SK-N-SH (cell line): ENCODE measurements at regions not wholly inside any gene's neighbourhood (a gene's known extent, or its start where the extent isn't known, plus 50 kb on each side); places are given as distances from the start of the nearest gene placed in this dataset.

ENCODE experiments used
- EP300 ChIP-seq, 2 experiments: IDR thresholded peaks; 2 replicates each; pipeline versions ENCODE4 v1.4.0 to v1.6.1; 2012; ENCODE audit warnings: borderline replicate concordance in 1 of 2, low read depth in 1 of 2, low read length in 1 of 2
- EZH2phosphoT487 ChIP-seq: fragments of 200-600 bp; sonication (generic); IDR thresholded peaks from 2 replicates; pipeline ENCODE4 v1.6.1; 2017; ENCODE audit warnings: low read depth, mixed run types, mild to moderate bottlenecking, antibody characterized with exemption, moderate library complexity, borderline replicate concordance
- FOSL2 ChIP-seq: IDR thresholded peaks from 2 replicates; pipeline ENCODE4 v1.4.0; 2012; ENCODE audit warnings: low read depth, mild to moderate bottlenecking, moderate library complexity, borderline replicate concordance
- POLR2AphosphoS5 ChIP-seq: IDR thresholded peaks from 2 replicates; pipeline ENCODE4 v1.6.1; 2012; ENCODE audit warnings: low read depth, low read length
- RAD21 ChIP-seq: IDR thresholded peaks from 2 replicates; pipeline ENCODE4 v1.6.1; 2012; ENCODE audit warnings: mild to moderate bottlenecking, low read length
- TAF1 ChIP-seq: IDR thresholded peaks from 2 replicates; pipeline ENCODE4 v1.6.1; 2012; ENCODE audit warnings: low read depth, mild to moderate bottlenecking, low read length, moderate library complexity, borderline replicate concordance
- TEAD4 ChIP-seq: IDR thresholded peaks from 2 replicates; pipeline ENCODE4 v1.4.0; 2012; ENCODE audit warnings: mild to moderate bottlenecking, borderline replicate concordance; ENCODE audit not compliant: insufficient read depth
- YY1 ChIP-seq: IDR thresholded peaks from 2 replicates; pipeline ENCODE4 v1.4.0; 2012; ENCODE audit warnings: low read depth, mild to moderate bottlenecking
- TF ChIP-seq, protein P1 (sequence below): fragments of 200-600 bp; sonication (generic); IDR thresholded peaks from 2 replicates; pipeline ENCODE4 v1.6.1; 2017; ENCODE audit warnings: antibody characterized with exemption, mild to moderate bottlenecking, moderate library complexity
- TF ChIP-seq, protein P2 (sequence below): IDR thresholded peaks from 2 replicates; pipeline ENCODE4 v1.6.1; 2012; ENCODE audit warnings: mild to moderate bottlenecking, low read depth, low read length, moderate library complexity

DNA sequence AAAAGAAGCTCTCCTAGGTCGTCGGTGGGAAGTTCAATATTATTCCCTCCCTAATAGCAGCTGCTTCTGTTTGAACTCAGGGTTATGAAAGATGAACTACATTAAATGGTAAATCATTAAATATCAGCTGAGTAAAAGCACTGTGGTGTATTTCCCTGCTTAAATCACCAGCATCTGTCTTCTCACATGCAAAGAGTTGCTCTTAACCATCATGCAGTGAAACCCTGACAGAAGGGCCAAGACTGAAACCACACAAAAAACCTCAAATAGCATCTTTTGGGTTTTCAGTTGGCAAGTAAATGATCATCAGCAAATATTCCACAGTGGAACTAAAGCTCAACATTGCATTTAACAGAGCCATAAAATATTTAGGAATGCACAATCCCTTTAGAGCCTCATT, 380.0 kb upstream of the ADGRL2 start:
- TF ChIP-seq, protein P1, sequence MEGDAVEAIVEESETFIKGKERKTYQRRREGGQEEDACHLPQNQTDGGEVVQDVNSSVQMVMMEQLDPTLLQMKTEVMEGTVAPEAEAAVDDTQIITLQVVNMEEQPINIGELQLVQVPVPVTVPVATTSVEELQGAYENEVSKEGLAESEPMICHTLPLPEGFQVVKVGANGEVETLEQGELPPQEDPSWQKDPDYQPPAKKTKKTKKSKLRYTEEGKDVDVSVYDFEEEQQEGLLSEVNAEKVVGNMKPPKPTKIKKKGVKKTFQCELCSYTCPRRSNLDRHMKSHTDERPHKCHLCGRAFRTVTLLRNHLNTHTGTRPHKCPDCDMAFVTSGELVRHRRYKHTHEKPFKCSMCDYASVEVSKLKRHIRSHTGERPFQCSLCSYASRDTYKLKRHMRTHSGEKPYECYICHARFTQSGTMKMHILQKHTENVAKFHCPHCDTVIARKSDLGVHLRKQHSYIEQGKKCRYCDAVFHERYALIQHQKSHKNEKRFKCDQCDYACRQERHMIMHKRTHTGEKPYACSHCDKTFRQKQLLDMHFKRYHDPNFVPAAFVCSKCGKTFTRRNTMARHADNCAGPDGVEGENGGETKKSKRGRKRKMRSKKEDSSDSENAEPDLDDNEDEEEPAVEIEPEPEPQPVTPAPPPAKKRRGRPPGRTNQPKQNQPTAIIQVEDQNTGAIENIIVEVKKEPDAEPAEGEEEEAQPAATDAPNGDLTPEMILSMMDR: no peak
- TF ChIP-seq POLR2AphosphoS5 (no peak), YY1 (no peak), FOSL2 (no peak), EP300 (IDR thresholded peaks at IDR 0.05; ENCODE audit: borderline replicate concordance in 1 of 2, low read depth in 1 of 2, low read length in 1 of 2) (no peak), RAD21 (no peak), TEAD4 (no peak), TAF1 (no peak), EZH2phosphoT487 (no peak)
- TF ChIP-seq, protein P2, sequence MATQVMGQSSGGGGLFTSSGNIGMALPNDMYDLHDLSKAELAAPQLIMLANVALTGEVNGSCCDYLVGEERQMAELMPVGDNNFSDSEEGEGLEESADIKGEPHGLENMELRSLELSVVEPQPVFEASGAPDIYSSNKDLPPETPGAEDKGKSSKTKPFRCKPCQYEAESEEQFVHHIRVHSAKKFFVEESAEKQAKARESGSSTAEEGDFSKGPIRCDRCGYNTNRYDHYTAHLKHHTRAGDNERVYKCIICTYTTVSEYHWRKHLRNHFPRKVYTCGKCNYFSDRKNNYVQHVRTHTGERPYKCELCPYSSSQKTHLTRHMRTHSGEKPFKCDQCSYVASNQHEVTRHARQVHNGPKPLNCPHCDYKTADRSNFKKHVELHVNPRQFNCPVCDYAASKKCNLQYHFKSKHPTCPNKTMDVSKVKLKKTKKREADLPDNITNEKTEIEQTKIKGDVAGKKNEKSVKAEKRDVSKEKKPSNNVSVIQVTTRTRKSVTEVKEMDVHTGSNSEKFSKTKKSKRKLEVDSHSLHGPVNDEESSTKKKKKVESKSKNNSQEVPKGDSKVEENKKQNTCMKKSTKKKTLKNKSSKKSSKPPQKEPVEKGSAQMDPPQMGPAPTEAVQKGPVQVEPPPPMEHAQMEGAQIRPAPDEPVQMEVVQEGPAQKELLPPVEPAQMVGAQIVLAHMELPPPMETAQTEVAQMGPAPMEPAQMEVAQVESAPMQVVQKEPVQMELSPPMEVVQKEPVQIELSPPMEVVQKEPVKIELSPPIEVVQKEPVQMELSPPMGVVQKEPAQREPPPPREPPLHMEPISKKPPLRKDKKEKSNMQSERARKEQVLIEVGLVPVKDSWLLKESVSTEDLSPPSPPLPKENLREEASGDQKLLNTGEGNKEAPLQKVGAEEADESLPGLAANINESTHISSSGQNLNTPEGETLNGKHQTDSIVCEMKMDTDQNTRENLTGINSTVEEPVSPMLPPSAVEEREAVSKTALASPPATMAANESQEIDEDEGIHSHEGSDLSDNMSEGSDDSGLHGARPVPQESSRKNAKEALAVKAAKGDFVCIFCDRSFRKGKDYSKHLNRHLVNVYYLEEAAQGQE: no peak
